Panc1 (cell line): ENCODE measurements at regions not wholly inside any gene's neighbourhood (a gene's known extent, or its start where the extent isn't known, plus 50 kb on each side); places are given as distances from the start of the nearest gene placed in this dataset.
"Not testable (repeated sequence)": the region's sequence is repeated elsewhere in the genome, so short reads cannot be mapped to it uniquely, and the experiment has no call there.

ENCODE experiments used
- ATAC-seq: fragments of 200-7000 bp; cut with Tn5 transposase; 2 replicates; pipeline ENCODE4 v1.9.1; 2020; ENCODE audit warnings: mild to moderate bottlenecking, moderate library complexity
- BruUV-seq: library from RNA; stranded (reverse); fragments of 400-500 nt; replicated peaks from 2 replicates; lab custom pipeline; 2021; lab: Mats Ljungman, UMichigan
- CTCF ChIA-PET: fragments of 300-600 bp; sonication (Branson Sonifier 250); formaldehyde crosslinking; loops from one replicate; lab custom pipeline; 2022; ENCODE audit warnings: antibody characterized with exemption; lab: Charles Lee
- POLR2A ChIA-PET: fragments of 300-600 bp; sonication (Branson Sonifier 250); formaldehyde crosslinking; loops from one replicate; lab custom pipeline; 2022; ENCODE audit warnings: antibody characterized with exemption; lab: Charles Lee
- DNase-seq: peaks from one replicate; pipeline ENCODE4 v3.0.0-alpha.2; 2010; ENCODE audit warnings: low read depth, low spot score
- H3K27ac ChIP-seq: 2 replicates; pipeline ENCODE4 v1.5.1; 2011; ENCODE audit warnings: mild to moderate bottlenecking, low read length, inconsistent platforms
- H3K27me3 ChIP-seq: fragments of 200-500 bp; sonication (Bioruptor generic); 2 replicates; pipeline ENCODE4 v1.6.0; 2014; ENCODE audit warnings: low read length, inconsistent platforms; ENCODE audit not compliant: control insufficient read depth, insufficient read depth
- H3K36me3 ChIP-seq: fragments of 200-500 bp; sonication (Bioruptor generic); 2 replicates; pipeline ENCODE4 v1.5.1; 2014; ENCODE audit warnings: inconsistent platforms, mild to moderate bottlenecking, low read length, moderate library complexity; ENCODE audit not compliant: control insufficient read depth, insufficient read depth
- H3K4me1 ChIP-seq: 2 replicates; pipeline ENCODE4 v1.5.1; 2011; ENCODE audit warnings: inconsistent platforms, mild to moderate bottlenecking, low read length, moderate library complexity; ENCODE audit not compliant: control insufficient read depth, insufficient read depth
- H3K4me3 ChIP-seq, 2 experiments: 2 replicates each; pipeline ENCODE4 v1.5.1; 2011 to 2012; ENCODE audit warnings: low read depth in 2 of 2, low read length in 2 of 2, mild to moderate bottlenecking in 2 of 2, inconsistent platforms in 1 of 2, moderate library complexity in 1 of 2
- H3K9me3 ChIP-seq: fragments of 200-500 bp; sonication (Bioruptor generic); 2 replicates; pipeline ENCODE4 v1.5.1; 2014; ENCODE audit warnings: low read depth, mild to moderate bottlenecking, inconsistent platforms, low read length, moderate library complexity; ENCODE audit not compliant: control insufficient read depth, insufficient read depth
- POLR2AphosphoS5 ChIP-seq: IDR thresholded peaks from 2 replicates; pipeline ENCODE4 v1.6.1; 2012; ENCODE audit warnings: mild to moderate bottlenecking, low read depth, low read length, moderate library complexity
- REST ChIP-seq, 2 experiments: IDR thresholded peaks; 2 replicates each; pipeline ENCODE4 v1.6.1; 2011 to 2012; ENCODE audit warnings: low read depth in 2 of 2, control low read depth in 1 of 2, low read length in 1 of 2, mild to moderate bottlenecking in 1 of 2, moderate library complexity in 1 of 2; ENCODE audit not compliant: insufficient read depth in 1 of 2
- SIN3A ChIP-seq: IDR thresholded peaks from 2 replicates; pipeline ENCODE4 v1.6.1; 2012; ENCODE audit warnings: low read depth, mild to moderate bottlenecking, low read length, moderate library complexity, borderline replicate concordance; ENCODE audit not compliant: insufficient read depth
- TCF7L2 ChIP-seq: IDR thresholded peaks from 2 replicates; pipeline ENCODE4 v1.6.1; 2011; ENCODE audit warnings: mild to moderate bottlenecking, low read depth, low read length, inconsistent platforms
- in situ Hi-C: cut with HindIII; loops from 2 replicates; pipeline ENCODE4 v1.10.0; 2016; ENCODE audit warnings: low sequenced_read_pairs, low pct_unique_long_range_greater_than_20kb
- intact Hi-C: fragments of 100-400 bp; cut with micrococcal nuclease; formaldehyde crosslinking; loops from one replicate; pipeline ENCODE4 v1.10.0; 2022; ENCODE audit not compliant: unreplicated experiment
- TF ChIP-seq, protein P1 (sequence below): fragments of 450-650 bp; IDR thresholded peaks from 2 replicates; pipeline ENCODE4 v1.5.1; 2017; ENCODE audit warnings: mild to moderate bottlenecking

GRCh38 chr6:51118792-51119191, 300.1 kb downstream of the TFAP2B start:
- no TSS peak for BruUV-seq
- CTCF ChIA-PET: no interaction called here
- DNase-seq: no peak

DNA sequence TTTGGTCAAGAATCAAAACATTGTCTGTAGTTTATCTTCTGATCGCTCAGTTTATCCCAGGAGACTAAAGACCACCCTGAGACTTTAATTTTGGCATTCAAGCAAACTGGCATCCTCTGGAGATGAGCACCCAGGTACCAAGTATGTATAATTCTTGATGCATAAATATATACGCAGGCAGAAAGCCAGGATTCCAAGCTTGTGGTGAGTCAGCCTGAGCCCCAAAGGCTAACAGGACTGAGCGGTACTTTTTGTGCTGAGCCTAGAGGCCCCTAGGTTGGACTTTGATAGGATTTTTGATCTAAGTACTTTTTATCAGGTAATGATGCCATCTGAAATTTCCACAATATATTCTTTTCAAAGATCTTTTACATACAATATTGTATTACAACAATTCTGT, 301.3 kb downstream of the TFAP2B start:
- POLR2A ChIA-PET: no interaction called here
- no TSS peak for BruUV-seq
- DNase-seq (no peak), ATAC-seq (no peak)
- H3K27ac ChIP-seq: peak overlapping the region; percentile 26; the same call in 1 of the 2 replicates
- no peaks in the 10 kb centered on the region for H3K4me1 ChIP-seq
- in situ Hi-C loops: no loop called here
- intact Hi-C loops: no loop called here
- TF ChIP-seq REST (IDR thresholded peaks at IDR 0.05; ENCODE audit: insufficient read depth in 1 of 2, low read depth in 2 of 2, low read length in 1 of 2) (no peak), SIN3A (no peak), TCF7L2 (no peak), POLR2AphosphoS5 (no peak)
- TF ChIP-seq, protein P1, sequence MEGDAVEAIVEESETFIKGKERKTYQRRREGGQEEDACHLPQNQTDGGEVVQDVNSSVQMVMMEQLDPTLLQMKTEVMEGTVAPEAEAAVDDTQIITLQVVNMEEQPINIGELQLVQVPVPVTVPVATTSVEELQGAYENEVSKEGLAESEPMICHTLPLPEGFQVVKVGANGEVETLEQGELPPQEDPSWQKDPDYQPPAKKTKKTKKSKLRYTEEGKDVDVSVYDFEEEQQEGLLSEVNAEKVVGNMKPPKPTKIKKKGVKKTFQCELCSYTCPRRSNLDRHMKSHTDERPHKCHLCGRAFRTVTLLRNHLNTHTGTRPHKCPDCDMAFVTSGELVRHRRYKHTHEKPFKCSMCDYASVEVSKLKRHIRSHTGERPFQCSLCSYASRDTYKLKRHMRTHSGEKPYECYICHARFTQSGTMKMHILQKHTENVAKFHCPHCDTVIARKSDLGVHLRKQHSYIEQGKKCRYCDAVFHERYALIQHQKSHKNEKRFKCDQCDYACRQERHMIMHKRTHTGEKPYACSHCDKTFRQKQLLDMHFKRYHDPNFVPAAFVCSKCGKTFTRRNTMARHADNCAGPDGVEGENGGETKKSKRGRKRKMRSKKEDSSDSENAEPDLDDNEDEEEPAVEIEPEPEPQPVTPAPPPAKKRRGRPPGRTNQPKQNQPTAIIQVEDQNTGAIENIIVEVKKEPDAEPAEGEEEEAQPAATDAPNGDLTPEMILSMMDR: no peak
- H3K4me3 ChIP-seq: no peak overlapping the region
- H3K27me3 ChIP-seq: no peaks in the 10 kb centered on the region
- no peaks in the 10 kb centered on the region for H3K36me3 ChIP-seq
- no peaks in the 10 kb centered on the region for H3K9me3 ChIP-seq
- CTCF ChIA-PET: interaction anchor here (0.5 kb wide), 1 partner anchor 1288 kb away, joined by 4 read pairs; no protein-coding TSS in a partner anchor

More at GRCh38 chr6:51118792-51119191, 300.1 kb downstream of the TFAP2B start:
- Histone ChIP-seq H3K36me3 (no peaks in the 10 kb centered on the region), H3K4me3 (no peak overlapping the region), H3K27me3 (no peaks in the 10 kb centered on the region), H3K9me3 (no peaks in the 10 kb centered on the region), H3K27ac (peak overlapping the region; percentile 62), H3K4me1 (no peaks in the 10 kb centered on the region)
- in situ Hi-C loops: no loop called here
- intact Hi-C loops: no loop called here
- TF ChIP-seq POLR2AphosphoS5 (no peak; the same call in 1 of the 2 replicates), TCF7L2 (peak; percentile 73; the same call in 1 of the 2 replicates), SIN3A (no peak), REST (IDR thresholded peaks at IDR 0.05; ENCODE audit: insufficient read depth in 1 of 2, low read depth in 2 of 2, low read length in 1 of 2) (no peak)
- TF ChIP-seq, protein P1: no peak
- POLR2A ChIA-PET: no interaction called here
- ATAC-seq: peak; percentile 87

GRCh38 chr6:51121380-51121976, 302.8 kb downstream of the TFAP2B start:
- ATAC-seq, CTCF ChIA-PET, H3K27me3 ChIP-seq, H3K36me3 ChIP-seq, H3K4me1 ChIP-seq, intact Hi-C loops, H3K9me3 ChIP-seq, POLR2A ChIA-PET, H3K4me3 ChIP-seq, in situ Hi-C loops, H3K27ac ChIP-seq, DNase-seq, BruUV-seq: not testable (repeated sequence)
